ENCODE measurements at regions not wholly inside any gene's neighbourhood (a gene's known extent, or its start where the extent isn't known, plus 50 kb on each side); places are given as distances from the start of the nearest gene placed in this dataset.
"Not testable (repeated sequence)": the region's sequence is repeated elsewhere in the genome, so short reads cannot be mapped to it uniquely, and the experiment has no call there.

GRCh38 chr1:83167634-83168033 is 831.3 kb downstream of the TTLL7 start:
- not testable (repeated sequence) for DNase-seq (ENCODE audit: low read depth in 2 of 3, low spot score in 2 of 3)

- not testable (repeated sequence) for DNase-seq (ENCODE audit: low read depth in 2 of 3, low spot score in 2 of 3)
Observed at GRCh38 chr1:83163879-83164475, 835.0 kb downstream of the TTLL7 start.

DNA sequence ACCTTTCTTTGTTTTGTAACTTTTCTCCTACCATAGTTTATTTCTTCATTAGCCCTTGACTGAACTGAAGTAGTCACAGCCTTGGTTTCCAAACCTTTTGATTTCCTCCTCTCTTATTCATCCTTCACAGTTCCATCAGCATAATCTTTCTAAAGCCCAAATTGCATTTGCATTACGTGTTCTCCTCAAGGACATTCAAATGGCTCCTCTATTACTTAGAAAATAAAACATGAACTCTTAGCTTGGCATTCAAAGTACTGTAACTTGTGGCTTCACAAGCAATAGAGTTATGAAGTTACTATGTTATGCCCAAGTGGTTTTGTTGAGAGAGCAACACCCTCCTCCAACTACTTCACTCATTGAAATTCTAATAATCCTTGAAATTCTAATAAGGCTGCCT is 840.0 kb downstream of the TTLL7 start:
- not testable (repeated sequence) for DNase-seq (ENCODE audit: low read depth in 2 of 3, low spot score in 2 of 3)

- not testable (repeated sequence) for DNase-seq (ENCODE audit: low read depth in 2 of 3, low spot score in 2 of 3)
Observed at GRCh38 chr1:83154306-83154705, 844.6 kb downstream of the TTLL7 start.

DNA sequence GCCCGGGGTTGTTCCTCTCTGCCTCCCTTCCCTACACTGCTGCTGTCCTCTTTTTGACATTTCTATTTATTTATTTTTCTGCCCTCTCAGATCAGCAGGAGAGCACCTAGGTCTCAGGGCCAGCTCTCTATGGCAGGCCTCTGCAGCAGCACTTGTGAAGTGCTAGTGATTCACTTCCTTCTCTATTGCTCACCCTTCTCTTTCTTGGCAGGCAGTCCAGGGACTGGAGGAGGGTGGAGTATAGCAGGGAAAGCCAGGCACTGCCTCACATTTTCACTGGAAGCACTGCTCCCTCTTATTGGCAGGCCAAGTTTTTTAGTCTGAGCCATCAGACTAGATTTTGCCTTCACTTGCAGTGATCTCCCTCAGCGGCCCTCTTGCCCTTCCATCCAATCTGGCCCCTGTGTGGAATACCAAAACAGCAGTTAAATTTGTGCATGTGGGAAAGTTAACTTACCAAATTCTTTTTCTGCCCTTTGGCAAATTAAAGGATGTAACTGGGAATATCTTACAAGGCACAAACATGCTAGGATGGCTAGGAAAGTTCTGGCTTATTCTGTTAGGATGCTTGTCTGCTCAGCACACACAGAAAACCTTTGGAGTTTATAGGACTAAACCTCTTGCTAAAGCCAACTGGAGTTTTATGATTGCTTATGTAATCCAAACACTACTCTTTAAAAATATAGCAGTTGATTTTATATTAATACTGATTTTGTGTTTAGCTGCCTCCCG is 847.6 kb downstream of the TTLL7 start:
- not testable (repeated sequence) for DNase-seq (ENCODE audit: low read depth in 2 of 3, low spot score in 2 of 3)

DNA sequence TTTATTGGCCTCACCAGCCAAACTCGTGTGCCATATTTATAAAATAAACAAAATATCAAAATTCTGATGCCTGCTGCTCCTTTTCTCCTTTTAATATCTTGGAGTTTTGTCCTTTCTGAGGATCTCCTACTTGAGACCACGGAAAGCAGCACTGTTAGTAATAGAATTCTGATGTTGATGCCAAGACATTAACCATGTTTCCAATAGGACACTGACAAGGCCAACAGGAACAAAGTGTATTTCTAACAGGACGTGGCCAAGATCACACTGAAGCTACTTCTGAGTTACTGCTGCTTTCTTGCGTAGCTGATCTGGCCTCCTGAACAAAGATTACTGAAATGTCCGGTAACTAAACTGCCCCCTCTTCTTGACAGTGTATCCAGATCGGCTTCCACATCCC is 848.5 kb downstream of the TTLL7 start:
- DNase-seq (ENCODE audit: low read depth in 2 of 3, low spot score in 2 of 3) = not testable (repeated sequence)

DNA sequence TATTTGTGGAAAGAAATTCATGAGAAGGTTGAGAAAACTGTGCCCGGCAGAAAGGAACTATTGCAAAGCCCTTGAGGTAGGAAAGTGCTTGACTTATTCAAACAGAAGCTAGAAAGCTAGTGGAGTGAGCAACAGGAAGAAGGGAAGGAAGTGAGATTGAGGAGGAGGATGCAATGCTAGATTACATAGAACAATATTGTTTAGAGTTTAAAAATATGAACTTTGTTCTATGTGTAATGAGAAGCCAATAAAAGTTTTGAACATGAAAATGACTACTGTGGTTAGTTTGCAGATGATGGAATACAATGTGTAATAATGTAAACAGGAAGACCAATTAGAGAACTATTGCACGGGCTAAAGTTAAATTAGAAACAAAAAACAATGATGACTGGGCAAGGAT is 853.1 kb downstream of the TTLL7 start:
- DNase-seq (ENCODE audit: low read depth in 2 of 3, low spot score in 2 of 3) = not testable (repeated sequence)

DNA sequence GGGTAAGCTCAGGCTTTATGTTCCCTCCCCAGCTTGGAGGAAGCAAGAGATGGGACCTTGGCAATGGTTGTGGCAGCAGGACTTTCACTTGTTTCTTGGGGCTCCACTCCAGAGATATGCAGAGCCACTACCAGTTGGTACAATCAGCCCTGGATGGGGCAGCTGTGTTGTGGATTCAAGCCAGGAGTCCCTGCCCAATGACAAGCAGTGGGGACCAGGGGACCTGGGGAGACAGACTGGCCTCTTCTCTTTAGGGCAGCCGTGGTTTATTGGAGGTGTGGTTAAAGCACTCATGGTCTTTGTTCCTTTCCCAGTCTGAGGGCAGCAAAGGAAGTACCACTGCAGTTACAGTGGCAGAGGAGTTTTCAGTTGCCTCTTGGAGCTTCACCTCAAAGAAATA is 856.1 kb downstream of the TTLL7 start:
- DNase-seq (ENCODE audit: low read depth in 2 of 3, low spot score in 2 of 3) = not testable (repeated sequence)

DNA sequence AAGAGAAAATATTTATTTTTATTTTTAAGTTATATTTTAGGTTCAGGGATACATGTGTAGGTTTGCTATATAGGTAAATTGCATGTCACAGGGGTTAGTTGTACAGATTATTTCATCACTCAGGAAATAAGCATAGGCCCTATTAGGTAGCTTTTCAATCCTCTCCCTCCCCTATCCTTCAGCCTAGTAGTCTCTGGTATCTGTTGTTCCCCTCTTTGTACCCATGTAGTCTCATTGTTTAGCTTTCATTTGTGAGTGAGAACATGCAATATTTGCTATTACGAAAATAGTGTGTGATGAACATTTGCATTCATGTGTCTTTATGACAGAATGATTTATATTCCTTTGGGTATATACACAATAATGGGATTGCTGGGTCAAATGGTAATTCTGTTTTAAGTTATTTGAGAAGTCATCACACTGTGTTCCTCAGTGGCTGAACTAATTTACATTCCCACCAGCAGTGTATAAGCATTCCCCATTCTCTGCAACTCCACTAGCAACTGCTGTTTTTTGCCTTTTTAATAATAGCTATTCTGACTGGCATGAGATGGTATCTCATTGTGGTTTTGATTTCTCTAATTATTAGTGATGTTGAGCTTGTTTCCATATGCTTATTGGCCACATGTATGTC is 863.3 kb downstream of the TTLL7 start:
- DNase-seq (ENCODE audit: low read depth in 2 of 3, low spot score in 2 of 3) = not testable (repeated sequence)

- DNase-seq (ENCODE audit: low read depth in 2 of 3, low spot score in 2 of 3) = not testable (repeated sequence)
Observed at GRCh38 chr1:83134322-83135014, 864.5 kb downstream of the TTLL7 start.

DNA sequence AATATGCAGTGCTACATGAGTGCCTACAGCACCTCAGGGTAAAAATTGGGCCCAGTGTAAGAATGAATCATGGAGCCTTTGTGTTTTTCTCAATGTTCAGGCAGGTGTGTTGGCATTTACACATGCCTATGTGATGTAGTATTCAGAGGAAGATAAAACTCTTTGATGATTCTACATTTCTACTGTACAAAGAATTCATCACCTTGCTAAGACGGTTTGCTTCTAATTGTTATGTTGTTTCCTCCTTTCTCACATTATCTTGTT is 867.3 kb downstream of the TTLL7 start:
- DNase-seq (ENCODE audit: low read depth in 2 of 3, low spot score in 2 of 3) = no peak

- DNase-seq (ENCODE audit: low read depth in 2 of 3, low spot score in 2 of 3) = no peak
Observed at GRCh38 chr1:83130886-83131691, 867.8 kb downstream of the TTLL7 start.

GRCh38 chr1:83129107-83129506 is 869.8 kb downstream of the TTLL7 start:
- DNase-seq (ENCODE audit: low read depth in 2 of 3, low spot score in 2 of 3) = no peak

GRCh38 chr1:83125456-83125855 is 873.5 kb downstream of the TTLL7 start:
- no peak for DNase-seq (ENCODE audit: low read depth in 2 of 3, low spot score in 2 of 3)

- no peak for DNase-seq (ENCODE audit: low read depth in 2 of 3, low spot score in 2 of 3)
Observed at GRCh38 chr1:83123019-83123418, 875.9 kb downstream of the TTLL7 start.

- no peak for DNase-seq (ENCODE audit: low read depth in 2 of 3, low spot score in 2 of 3)
Observed at GRCh38 chr1:83118472-83118871, 880.5 kb downstream of the TTLL7 start.

GRCh38 chr1:83117030-83117429 is 881.9 kb downstream of the TTLL7 start:
- not testable (repeated sequence) for DNase-seq (ENCODE audit: low read depth in 2 of 3, low spot score in 2 of 3)

DNA sequence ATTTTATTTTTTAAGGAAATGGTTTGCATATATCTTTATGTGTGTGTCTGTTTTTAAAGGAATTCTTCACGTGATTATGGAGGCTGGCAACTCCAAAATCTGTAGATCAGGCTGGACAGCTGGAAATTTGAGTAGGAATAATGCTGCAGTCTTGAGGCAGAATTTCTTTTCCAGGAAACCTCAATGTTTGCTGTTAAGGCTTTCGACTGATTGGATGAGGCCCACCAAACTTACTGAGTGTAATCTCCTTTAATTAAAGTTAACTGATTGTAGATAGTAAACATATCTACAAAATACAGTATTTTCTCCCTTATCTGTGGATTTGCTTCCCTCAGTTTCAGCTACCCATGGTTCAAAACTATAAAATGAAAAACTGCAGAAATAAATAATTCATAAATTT is 883.1 kb downstream of the TTLL7 start:
- no peak for DNase-seq (ENCODE audit: low read depth in 2 of 3, low spot score in 2 of 3)

- no peak for DNase-seq (ENCODE audit: low read depth in 2 of 3, low spot score in 2 of 3)
Observed at GRCh38 chr1:83114136-83114834, 884.6 kb downstream of the TTLL7 start.

- DNase-seq (ENCODE audit: low read depth in 2 of 3, low spot score in 2 of 3) = no peak
Observed at GRCh38 chr1:83113652-83114051, 885.3 kb downstream of the TTLL7 start.
